ENCODE measurements at regions not wholly inside any gene's neighbourhood (a gene's known extent, or its start where the extent isn't known, plus 50 kb on each side); places are given as distances from the start of the nearest gene placed in this dataset.

DNA sequence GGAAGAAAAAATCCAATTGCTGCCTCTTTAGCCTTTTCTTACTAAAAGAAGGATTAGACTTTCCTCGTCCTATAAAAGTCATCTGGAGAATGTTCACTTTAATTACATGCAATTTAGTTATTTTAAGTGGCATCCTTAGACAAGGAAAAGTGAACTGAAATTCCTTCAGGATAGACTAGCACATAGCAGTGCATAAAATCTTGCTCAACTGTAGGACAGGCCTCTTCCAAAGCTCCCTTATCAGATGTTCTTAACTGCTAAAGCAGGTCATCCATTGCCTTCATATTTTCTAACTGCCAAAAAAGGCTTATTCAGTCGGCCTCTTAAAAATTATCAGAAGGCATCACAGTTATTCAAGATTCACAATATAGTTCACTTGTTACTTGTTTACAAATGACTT is 396.5 kb downstream of the DMRT2 start:
- H3K9ac ChIP-seq (ENCODE audit: low read length) = no peak overlapping the region
- 0 out of 2 replicates have a peak, but pooled peaks cover 6% of the 10 kb centered on the region for H3K27me3 ChIP-seq (ENCODE audit: low read length)
- intact Hi-C loops (cut with micrococcal nuclease) = no loop called here
- no peak overlapping the region for H3K27ac ChIP-seq (ENCODE audit: low read length)
- no peak overlapping the region for H2AFZ ChIP-seq (ENCODE audit: low read length)
- no TSS peak for BruUV-seq (replicated peaks)
- POLR2A ChIA-PET (ENCODE audit: unreplicated experiment) = no interaction called here
- no peak for ATAC-seq
- H3K79me2 ChIP-seq (ENCODE audit: low read length) = no peaks in the 10 kb centered on the region
- H4K20me1 ChIP-seq (ENCODE audit: low read length) = no peaks in the 10 kb centered on the region
- no peaks in the 10 kb centered on the region for H3K4me1 ChIP-seq (ENCODE audit: insufficient read depth, low read length)
- H3K9me3 ChIP-seq (ENCODE audit: low read length) = no peaks in the 10 kb centered on the region
- DNase-seq = no peak
- TF ChIP-seq, protein P1, sequence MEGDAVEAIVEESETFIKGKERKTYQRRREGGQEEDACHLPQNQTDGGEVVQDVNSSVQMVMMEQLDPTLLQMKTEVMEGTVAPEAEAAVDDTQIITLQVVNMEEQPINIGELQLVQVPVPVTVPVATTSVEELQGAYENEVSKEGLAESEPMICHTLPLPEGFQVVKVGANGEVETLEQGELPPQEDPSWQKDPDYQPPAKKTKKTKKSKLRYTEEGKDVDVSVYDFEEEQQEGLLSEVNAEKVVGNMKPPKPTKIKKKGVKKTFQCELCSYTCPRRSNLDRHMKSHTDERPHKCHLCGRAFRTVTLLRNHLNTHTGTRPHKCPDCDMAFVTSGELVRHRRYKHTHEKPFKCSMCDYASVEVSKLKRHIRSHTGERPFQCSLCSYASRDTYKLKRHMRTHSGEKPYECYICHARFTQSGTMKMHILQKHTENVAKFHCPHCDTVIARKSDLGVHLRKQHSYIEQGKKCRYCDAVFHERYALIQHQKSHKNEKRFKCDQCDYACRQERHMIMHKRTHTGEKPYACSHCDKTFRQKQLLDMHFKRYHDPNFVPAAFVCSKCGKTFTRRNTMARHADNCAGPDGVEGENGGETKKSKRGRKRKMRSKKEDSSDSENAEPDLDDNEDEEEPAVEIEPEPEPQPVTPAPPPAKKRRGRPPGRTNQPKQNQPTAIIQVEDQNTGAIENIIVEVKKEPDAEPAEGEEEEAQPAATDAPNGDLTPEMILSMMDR (conservative IDR thresholded peaks at IDR 0.05; ENCODE audit: low read depth, low read length) = no peak
- no peaks in the 10 kb centered on the region for H3K36me3 ChIP-seq (ENCODE audit: low read depth, low read length)
- CTCF ChIA-PET = no interaction called here
- no peak overlapping the region for H3K4me2 ChIP-seq (ENCODE audit: low read length)
- no peak overlapping the region for H3K4me3 ChIP-seq (ENCODE audit: low read length)
- H3F3A ChIP-seq (ENCODE audit: low read length, unreplicated experiment) = no peaks in the 10 kb centered on the region
- H3K9me2 ChIP-seq (replicated peaks; ENCODE audit: low read length) = no peaks in the 10 kb centered on the region

DNA sequence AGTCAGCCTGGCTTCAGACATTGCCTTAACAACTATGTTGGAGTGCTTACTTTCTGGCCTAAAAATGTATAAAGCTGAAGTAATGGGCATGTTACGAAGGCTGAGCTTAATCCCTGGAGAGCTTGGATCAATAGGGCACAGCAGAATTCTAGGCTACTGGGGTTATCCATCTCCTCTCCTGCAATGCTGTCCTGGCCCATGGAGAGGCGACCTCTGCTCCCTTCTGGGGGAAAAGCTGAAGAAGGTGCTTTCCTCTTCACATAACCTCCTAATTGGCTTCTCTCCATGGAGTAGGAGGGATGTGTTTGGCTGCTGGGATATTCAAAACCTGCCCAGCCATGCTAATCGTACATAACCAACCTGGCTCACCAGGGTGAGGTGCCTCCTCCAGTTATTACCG is 403.5 kb downstream of the DMRT2 start:
- POLR2A ChIA-PET (ENCODE audit: unreplicated experiment) = no interaction called here
- no peaks in the 10 kb centered on the region for H3F3A ChIP-seq (ENCODE audit: low read length, unreplicated experiment)
- CTCF ChIA-PET = no interaction called here
- no peak overlapping the region for H3K4me2 ChIP-seq (ENCODE audit: low read length)
- H3K36me3 ChIP-seq (ENCODE audit: low read depth, low read length) = no peaks in the 10 kb centered on the region
- 0 out of 2 replicates have a peak, but pooled peaks cover 6% of the 10 kb centered on the region for H3K27me3 ChIP-seq (ENCODE audit: low read length)
- H3K9me3 ChIP-seq (ENCODE audit: low read length) = no peaks in the 10 kb centered on the region
- TF ChIP-seq, protein P1 (conservative IDR thresholded peaks at IDR 0.05; ENCODE audit: low read depth, low read length) = no peak
- TF ChIP-seq EZH2phosphoT487 (IDR thresholded peaks at IDR 0.05; ENCODE audit: borderline replicate concordance, low read length) = no peak
- no peak for TF ChIP-seq EZH2 (IDR thresholded peaks at IDR 0.05; ENCODE audit: low read length, unreplicated experiment)
- BruUV-seq (replicated peaks) = no TSS peak
- H3K27ac ChIP-seq (ENCODE audit: low read length) = no peak overlapping the region
- H3K4me1 ChIP-seq (ENCODE audit: insufficient read depth, low read length) = peaks cover 5% of the 10 kb centered on the region
- H2AFZ ChIP-seq (ENCODE audit: low read length) = no peak overlapping the region
- no peaks in the 10 kb centered on the region for H4K20me1 ChIP-seq (ENCODE audit: low read length)
- ATAC-seq (no peak), DNase-seq (no peak)
- no peaks in the 10 kb centered on the region for H3K79me2 ChIP-seq (ENCODE audit: low read length)
- no peak overlapping the region for H3K9ac ChIP-seq (ENCODE audit: low read length)
- no peak overlapping the region for H3K4me3 ChIP-seq (ENCODE audit: low read length)
- intact Hi-C loops (cut with micrococcal nuclease) = no loop called here
- no peaks in the 10 kb centered on the region for H3K9me2 ChIP-seq (replicated peaks; ENCODE audit: low read length)

DNA sequence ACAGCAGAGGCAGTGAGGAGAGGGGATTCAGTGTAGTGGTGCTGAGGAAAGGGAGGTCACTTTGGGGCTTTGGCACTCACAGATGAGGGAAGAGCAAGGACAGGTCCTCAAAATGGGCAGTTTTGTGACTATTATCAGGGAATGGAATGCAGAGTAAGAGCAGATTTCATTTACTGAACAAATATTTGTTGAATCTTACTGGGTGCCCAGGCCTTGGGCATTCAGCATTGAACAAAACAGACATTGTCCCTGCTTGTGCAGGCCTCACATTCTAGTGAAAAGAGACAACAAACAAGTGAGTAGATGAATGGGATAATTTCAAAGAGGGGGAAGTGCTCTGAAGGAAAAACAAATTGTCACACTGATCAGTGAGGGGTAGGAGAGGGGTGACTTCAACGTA is 404.1 kb downstream of the DMRT2 start:
- Histone ChIP-seq H4K20me1 (ENCODE audit: low read length) (no peaks in the 10 kb centered on the region), H3F3A (ENCODE audit: low read length, unreplicated experiment) (no peaks in the 10 kb centered on the region), H3K36me3 (ENCODE audit: low read depth, low read length) (no peaks in the 10 kb centered on the region), H3K4me3 (ENCODE audit: low read length) (no peak overlapping the region), H3K9me3 (ENCODE audit: low read length) (no peaks in the 10 kb centered on the region), H3K4me2 (ENCODE audit: low read length) (no peak overlapping the region), H3K4me1 (ENCODE audit: insufficient read depth, low read length) (peaks cover 5% of the 10 kb centered on the region), H2AFZ (ENCODE audit: low read length) (no peak overlapping the region), H3K27me3 (ENCODE audit: low read length) (0 out of 2 replicates have a peak, but pooled peaks cover 6% of the 10 kb centered on the region), H3K27ac (ENCODE audit: low read length) (no peak overlapping the region), H3K79me2 (ENCODE audit: low read length) (no peaks in the 10 kb centered on the region), H3K9me2 (replicated peaks; ENCODE audit: low read length) (no peaks in the 10 kb centered on the region), H3K9ac (ENCODE audit: low read length) (no peak overlapping the region)
- no TSS peak for BruUV-seq (replicated peaks)
- CTCF ChIA-PET = no interaction called here
- intact Hi-C loops (cut with micrococcal nuclease) = no loop called here
- no peak for ATAC-seq
- no peak for DNase-seq
- no peak for TF ChIP-seq EZH2 (IDR thresholded peaks at IDR 0.05; ENCODE audit: low read length, unreplicated experiment)
- TF ChIP-seq, protein P1 (conservative IDR thresholded peaks at IDR 0.05; ENCODE audit: low read depth, low read length) = no peak
- no peak for TF ChIP-seq EZH2phosphoT487 (IDR thresholded peaks at IDR 0.05; ENCODE audit: borderline replicate concordance, low read length)
- POLR2A ChIA-PET (ENCODE audit: unreplicated experiment) = no interaction called here
